Vagina (tissue), 2 donors: ENCODE measurements at regions not wholly inside any gene's neighbourhood (a gene's known extent, or its start where the extent isn't known, plus 50 kb on each side); places are given as distances from the start of the nearest gene placed in this dataset.

Experiments
- DNase-seq, 2 donors: peaks; one replicate each; pipeline ENCODE4 v3.0.0-alpha.2; 2017; ENCODE audit errors: extremely low spot score in 2 of 2
- H3K27ac ChIP-seq: fragments of 200-600 bp; sonication (generic); one replicate; pipeline ENCODE4 v1.5.1; 2019
- H3K27me3 ChIP-seq: fragments of 200-600 bp; sonication (generic); one replicate; pipeline ENCODE4 v1.5.1; 2019
- H3K36me3 ChIP-seq, 2 donors: fragments of 200-600 bp; sonication (generic); one replicate each; pipeline ENCODE4 v1.5.1; 2017 to 2019
- H3K4me1 ChIP-seq: fragments of 200-600 bp; sonication (generic); one replicate; pipeline ENCODE4 v1.5.1; 2019
- H3K4me3 ChIP-seq, 2 donors: fragments of 200-600 bp; sonication (generic); 1 replicate in 1 of 2; 2 replicates in 1 of 2; pipeline ENCODE4 v1.5.1; 2016 to 2019
- H3K9me3 ChIP-seq: fragments of 200-600 bp; sonication (generic); one replicate; pipeline ENCODE4 v1.5.1; 2019
- POLR2A ChIP-seq, 2 donors: fragments of 450-650 bp; IDR thresholded peaks; one replicate each; pipeline ENCODE4 v1.6.1; 2017; ENCODE audit warnings: antibody characterized with exemption in 2 of 2, mild to moderate bottlenecking in 2 of 2, moderate library complexity in 2 of 2
- POLR2AphosphoS5 ChIP-seq, 2 donors: sonication (generic); formaldehyde crosslinking; IDR thresholded peaks; one replicate each; pipeline ENCODE4 v1.9.0; 2017; ENCODE audit warnings: antibody characterized with exemption in 2 of 2, mild to moderate bottlenecking in 2 of 2, low read depth in 1 of 2; ENCODE audit not compliant: insufficient read depth in 1 of 2
- intact Hi-C: fragments of 100-400 bp; cut with DNase I; formaldehyde crosslinking; loops from one replicate; pipeline ENCODE4 v1.15.1; 2023
- TF ChIP-seq, protein P1 (sequence below), 3 experiments: fragments of 450-650 bp in 2 of 3; fragments of 200-600 bp in 1 of 3; sonication (generic) in 1 of 3; IDR thresholded peaks; one replicate each; pipeline ENCODE4 v1.5.1; 2017 to 2019; ENCODE audit warnings: antibody characterized with exemption in 3 of 3, mild to moderate bottlenecking in 2 of 3, moderate library complexity in 2 of 3

DNA sequence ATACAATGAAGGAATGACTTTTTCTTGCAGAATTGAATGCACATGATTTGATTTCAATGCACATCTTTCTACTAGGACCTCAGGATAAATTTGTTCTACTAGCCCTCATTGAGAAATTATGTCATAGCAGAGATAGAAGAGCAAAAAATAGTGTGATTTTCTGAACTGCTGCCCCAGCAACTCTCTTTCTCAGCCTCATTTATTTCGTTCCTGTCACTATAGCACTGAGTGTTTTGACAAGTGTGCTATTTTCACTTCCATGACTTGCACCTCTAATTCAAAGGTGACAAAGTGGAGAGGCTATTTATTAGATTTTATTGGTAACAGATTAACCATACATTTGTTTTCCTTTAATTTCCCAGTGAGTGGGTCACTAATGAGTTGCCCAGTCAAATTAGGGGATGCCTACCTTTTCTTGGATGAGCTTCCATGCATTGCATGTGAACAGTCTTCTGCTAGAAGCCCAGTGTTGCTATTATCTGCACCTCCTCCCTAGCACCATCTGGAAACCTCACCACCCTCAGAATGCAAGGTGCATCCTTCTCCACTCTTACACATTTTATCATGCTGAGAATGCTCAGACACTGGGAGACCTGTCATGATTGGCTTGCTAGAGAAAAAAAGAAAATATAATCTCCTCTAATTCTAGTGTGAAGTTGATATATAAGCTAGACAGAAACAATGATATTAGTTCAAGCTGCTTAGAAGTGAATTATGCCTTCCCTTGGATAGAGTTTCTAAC, 119.6 kb upstream of the CTTNBP2 start:
- Histone ChIP-seq H3K27me3 (no peaks in the 10 kb centered on the region), H3K27ac (no peak overlapping the region), H3K4me1 (no peaks in the 10 kb centered on the region), H3K9me3 (no peaks in the 10 kb centered on the region), H3K4me3 (no peak overlapping the region), H3K36me3 (no peaks in the 10 kb centered on the region)
- intact Hi-C loops: no loop called here
- no peak for DNase-seq
- TF ChIP-seq, protein P1, sequence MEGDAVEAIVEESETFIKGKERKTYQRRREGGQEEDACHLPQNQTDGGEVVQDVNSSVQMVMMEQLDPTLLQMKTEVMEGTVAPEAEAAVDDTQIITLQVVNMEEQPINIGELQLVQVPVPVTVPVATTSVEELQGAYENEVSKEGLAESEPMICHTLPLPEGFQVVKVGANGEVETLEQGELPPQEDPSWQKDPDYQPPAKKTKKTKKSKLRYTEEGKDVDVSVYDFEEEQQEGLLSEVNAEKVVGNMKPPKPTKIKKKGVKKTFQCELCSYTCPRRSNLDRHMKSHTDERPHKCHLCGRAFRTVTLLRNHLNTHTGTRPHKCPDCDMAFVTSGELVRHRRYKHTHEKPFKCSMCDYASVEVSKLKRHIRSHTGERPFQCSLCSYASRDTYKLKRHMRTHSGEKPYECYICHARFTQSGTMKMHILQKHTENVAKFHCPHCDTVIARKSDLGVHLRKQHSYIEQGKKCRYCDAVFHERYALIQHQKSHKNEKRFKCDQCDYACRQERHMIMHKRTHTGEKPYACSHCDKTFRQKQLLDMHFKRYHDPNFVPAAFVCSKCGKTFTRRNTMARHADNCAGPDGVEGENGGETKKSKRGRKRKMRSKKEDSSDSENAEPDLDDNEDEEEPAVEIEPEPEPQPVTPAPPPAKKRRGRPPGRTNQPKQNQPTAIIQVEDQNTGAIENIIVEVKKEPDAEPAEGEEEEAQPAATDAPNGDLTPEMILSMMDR (IDR thresholded peaks at IDR 0.05): no peak
- no peak for TF ChIP-seq POLR2AphosphoS5 (IDR thresholded peaks at IDR 0.05; ENCODE audit: insufficient read depth in 1 of 2, low read depth in 1 of 2)
- TF ChIP-seq POLR2A (IDR thresholded peaks at IDR 0.05): no peak

DNA sequence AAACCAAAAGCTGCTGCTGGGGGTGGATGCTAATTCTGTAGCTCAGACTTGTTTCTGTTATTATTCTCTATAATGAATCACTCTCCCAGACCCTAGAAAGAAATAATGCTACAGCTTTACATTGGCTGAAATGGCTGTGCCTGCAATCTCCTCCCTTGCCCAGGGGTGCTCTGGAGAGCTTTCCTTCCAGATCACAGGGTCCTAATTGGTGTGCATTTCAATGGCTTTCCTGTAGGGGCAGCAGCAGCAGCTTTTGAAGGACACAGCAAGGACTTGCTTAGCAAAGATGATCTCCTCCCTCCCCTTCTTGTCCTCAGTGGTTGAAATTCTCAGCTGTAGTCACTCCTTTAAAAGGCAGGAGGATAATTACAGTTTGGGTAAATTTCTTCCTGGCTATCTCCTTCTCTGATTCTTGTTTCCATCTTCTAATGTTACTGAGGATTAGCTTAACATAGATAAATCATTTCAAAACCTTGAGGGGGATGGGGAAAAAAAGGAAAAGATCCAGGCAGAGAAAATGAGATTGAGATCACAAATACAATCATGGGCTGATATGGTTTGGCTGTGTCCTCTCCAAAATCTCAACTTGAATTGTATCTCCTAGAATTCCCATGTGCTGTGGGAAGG, 120.2 kb upstream of the CTTNBP2 start:
- no peaks in the 10 kb centered on the region for H3K9me3 ChIP-seq
- TF ChIP-seq POLR2AphosphoS5 (IDR thresholded peaks at IDR 0.05; ENCODE audit: insufficient read depth in 1 of 2, low read depth in 1 of 2): no peak
- TF ChIP-seq, protein P1 (IDR thresholded peaks at IDR 0.05): peak in 1 of 3 experiments; percentile 10
- intact Hi-C loops: no loop called here
- H3K4me1 ChIP-seq: no peaks in the 10 kb centered on the region
- H3K27me3 ChIP-seq: no peaks in the 10 kb centered on the region
- H3K4me3 ChIP-seq: no peak overlapping the region
- no peak for DNase-seq
- H3K27ac ChIP-seq: no peak overlapping the region
- H3K36me3 ChIP-seq: no peaks in the 10 kb centered on the region

DNA sequence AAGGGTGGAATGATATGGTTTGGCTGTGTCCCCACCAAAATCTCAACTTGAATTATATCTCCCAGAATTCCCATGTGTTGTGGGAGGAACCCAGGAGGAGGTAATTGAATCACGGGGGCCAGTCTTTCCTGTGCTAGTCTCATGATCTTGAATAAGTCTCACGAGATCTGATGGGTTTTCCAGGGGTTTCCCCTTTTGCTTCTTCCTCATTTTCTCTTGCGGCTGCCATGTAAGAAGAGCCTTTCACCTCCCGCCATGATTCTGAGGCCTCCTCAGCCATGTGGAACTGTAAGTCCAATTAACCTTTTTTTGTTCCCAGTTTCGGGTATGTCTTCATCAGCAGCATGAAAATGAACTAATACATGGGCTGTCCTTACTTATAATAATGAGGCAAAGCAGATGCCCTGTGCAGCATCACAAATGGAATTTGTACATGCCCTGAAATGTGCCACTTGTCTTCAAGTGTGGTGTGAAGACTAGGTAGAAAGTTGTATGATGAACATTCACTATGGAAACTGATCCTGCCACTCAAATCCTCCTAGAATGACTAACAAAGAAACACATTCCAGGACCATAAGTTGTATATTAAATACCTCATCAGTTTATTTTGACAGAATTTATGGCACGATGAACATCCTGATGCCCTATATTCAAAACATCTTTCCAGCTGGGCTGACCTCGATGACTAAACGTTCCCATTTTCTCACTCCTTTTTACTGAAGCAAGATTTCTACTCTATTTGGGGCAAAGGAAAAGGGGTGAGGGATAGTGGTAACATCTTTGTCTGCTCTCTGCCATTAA, 122.8 kb upstream of the CTTNBP2 start:
- H3K27ac ChIP-seq: no peak overlapping the region
- H3K27me3 ChIP-seq: no peaks in the 10 kb centered on the region
- H3K36me3 ChIP-seq: no peaks in the 10 kb centered on the region
- intact Hi-C loops: no loop called here
- H3K9me3 ChIP-seq: no peaks in the 10 kb centered on the region
- H3K4me3 ChIP-seq: no peak overlapping the region
- TF ChIP-seq POLR2AphosphoS5 (IDR thresholded peaks at IDR 0.05; ENCODE audit: insufficient read depth in 1 of 2, low read depth in 1 of 2) (no peak), POLR2A (IDR thresholded peaks at IDR 0.05) (no peak)
- TF ChIP-seq, protein P1 (IDR thresholded peaks at IDR 0.05): no peak
- no peak for DNase-seq
- no peaks in the 10 kb centered on the region for H3K4me1 ChIP-seq

DNA sequence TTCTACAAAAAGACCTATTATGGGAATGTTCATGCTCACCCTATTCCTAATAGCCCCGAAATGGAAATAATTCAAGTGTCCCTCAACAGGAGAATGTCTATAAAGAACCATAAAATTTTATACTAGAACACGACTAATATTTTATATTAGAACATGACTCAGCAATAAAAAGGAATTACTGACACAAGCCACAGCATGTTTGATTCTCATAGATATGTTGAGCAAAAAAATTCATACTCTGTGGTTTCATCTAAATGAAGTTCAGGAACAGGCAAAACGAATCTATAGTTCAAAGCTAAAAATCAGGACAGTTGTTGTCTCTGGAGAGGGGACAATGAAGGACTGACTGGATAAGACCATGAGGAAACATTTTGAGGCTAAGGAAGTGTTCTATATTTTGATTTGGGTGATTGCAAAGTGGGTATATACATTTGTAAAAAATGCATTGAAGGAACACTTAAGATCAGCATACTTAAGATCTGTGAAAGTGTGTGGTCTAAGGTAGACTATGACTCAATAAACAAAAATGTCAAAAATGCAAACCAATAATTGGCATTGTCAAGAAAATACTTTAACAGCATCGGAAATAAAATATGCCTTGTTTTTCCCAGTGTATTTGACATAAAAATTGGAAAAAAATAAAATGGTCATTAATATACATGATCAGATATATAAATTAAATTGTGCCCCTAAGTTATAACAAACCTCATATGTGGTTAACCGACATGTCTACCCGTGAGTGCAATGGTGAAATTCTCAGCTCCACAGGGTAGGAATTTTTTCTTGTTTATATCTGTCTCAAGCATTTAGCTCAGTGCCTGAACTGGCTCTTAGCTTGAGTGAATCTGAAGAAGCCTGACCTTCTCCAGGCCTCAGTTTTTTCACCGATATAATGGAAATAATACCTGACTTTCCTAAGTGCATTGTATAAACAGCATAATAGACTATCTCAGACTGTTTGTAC, 124.9 kb upstream of the CTTNBP2 start:
- DNase-seq: no peak
- H3K4me1 ChIP-seq: no peaks in the 10 kb centered on the region
- H3K27me3 ChIP-seq: no peaks in the 10 kb centered on the region
- no peak overlapping the region for H3K27ac ChIP-seq
- TF ChIP-seq POLR2AphosphoS5 (IDR thresholded peaks at IDR 0.05; ENCODE audit: insufficient read depth in 1 of 2, low read depth in 1 of 2): no peak
- TF ChIP-seq POLR2A (IDR thresholded peaks at IDR 0.05): no peak
- TF ChIP-seq, protein P1 (IDR thresholded peaks at IDR 0.05): no peak
- no peak overlapping the region for H3K4me3 ChIP-seq
- intact Hi-C loops: no loop called here
- H3K36me3 ChIP-seq: no peaks in the 10 kb centered on the region
- H3K9me3 ChIP-seq: no peaks in the 10 kb centered on the region
